GM12878 (cell line): ENCODE measurements at regions not wholly inside any gene's neighbourhood (a gene's known extent, or its start where the extent isn't known, plus 50 kb on each side); places are given as distances from the start of the nearest gene placed in this dataset.

ENCODE experiments used
- CHD2 ChIP-seq: IDR thresholded peaks from 2 replicates; pipeline ENCODE4 v1.6.1; 2011; ENCODE audit warnings: low read depth, low read length, improper control_type of control experiment, borderline replicate concordance
- HDGF ChIP-seq: fragments of 450-650 bp; IDR thresholded peaks from 2 replicates; pipeline ENCODE4 v1.6.1; 2016; ENCODE audit warnings: antibody characterized with exemption
- JUND ChIP-seq: IDR thresholded peaks from 2 replicates; pipeline ENCODE4 v1.6.1; 2012; ENCODE audit warnings: low read depth, mild to moderate bottlenecking, low read length, improper control_type of control experiment, moderate library complexity
- SMC3 ChIP-seq: IDR thresholded peaks from 2 replicates; pipeline ENCODE4 v1.6.1; 2011; ENCODE audit warnings: low read length, improper control_type of control experiment, borderline replicate concordance

DNA sequence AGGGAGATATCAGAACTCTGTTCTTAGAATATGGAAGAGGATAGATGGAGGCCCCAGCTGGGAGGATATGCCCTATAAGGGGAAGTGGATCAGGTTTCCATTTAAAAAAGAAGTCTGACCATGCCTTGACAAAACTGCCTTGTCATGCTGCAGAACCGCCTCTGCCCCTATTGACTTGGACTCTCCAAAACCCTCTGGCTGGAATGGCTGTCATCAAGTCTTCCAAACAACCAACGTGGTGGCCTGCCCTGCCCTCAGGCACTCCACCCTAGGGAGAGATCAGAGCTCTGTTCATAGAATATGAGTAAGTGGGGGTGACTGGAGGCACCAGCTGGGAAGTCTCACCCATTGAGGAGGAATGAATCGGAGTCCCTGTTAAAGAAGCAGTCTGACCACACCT lies 114.9 kb downstream of the VSIG4 start:
- TF ChIP-seq JUND (no peak), SMC3 (no peak), HDGF (no peak), CHD2 (no peak)
